ENCODE measurements at regions not wholly inside any gene's neighbourhood (a gene's known extent, or its start where the extent isn't known, plus 50 kb on each side); places are given as distances from the start of the nearest gene placed in this dataset.

DNA sequence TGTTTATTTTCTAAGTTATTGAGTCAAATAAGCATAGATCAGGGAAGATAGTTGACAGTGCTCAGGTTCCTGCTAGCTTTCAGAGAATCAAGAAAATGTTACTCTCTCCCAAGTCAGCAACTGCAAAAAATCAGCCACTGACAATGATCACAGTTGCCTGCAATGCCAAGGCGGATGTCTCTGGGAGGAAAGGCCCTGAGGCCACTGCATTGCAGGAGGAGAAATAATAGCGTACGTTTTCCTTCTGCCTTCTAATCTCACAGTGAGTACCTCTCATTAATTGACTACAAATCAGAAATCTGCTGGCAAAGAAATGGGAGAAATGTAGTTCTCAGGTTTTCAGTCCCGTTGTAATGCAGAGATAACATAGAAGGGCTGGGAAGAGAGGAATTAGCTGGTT is 54.0 kb upstream of the SPON1 start:
- Histone ChIP-seq H3K9me3 (replicated peaks in 1 of 3) (peaks cover 0 to 7% (median 0%) of the 10 kb centered on the region in 3 donors), H3K36me3 (replicated peaks in 1 of 2) (no peaks in the 10 kb centered on the region), H3K4me1 (replicated peaks in 1 of 2) (no peaks in the 10 kb centered on the region), H3K27ac (no peak overlapping the region), H3K27me3 (no peaks in the 10 kb centered on the region), H3K4me3 (no peak overlapping the region)
- no peak for TF ChIP-seq POLR2A (IDR thresholded peaks at IDR 0.05)
- TF ChIP-seq, protein P1, sequence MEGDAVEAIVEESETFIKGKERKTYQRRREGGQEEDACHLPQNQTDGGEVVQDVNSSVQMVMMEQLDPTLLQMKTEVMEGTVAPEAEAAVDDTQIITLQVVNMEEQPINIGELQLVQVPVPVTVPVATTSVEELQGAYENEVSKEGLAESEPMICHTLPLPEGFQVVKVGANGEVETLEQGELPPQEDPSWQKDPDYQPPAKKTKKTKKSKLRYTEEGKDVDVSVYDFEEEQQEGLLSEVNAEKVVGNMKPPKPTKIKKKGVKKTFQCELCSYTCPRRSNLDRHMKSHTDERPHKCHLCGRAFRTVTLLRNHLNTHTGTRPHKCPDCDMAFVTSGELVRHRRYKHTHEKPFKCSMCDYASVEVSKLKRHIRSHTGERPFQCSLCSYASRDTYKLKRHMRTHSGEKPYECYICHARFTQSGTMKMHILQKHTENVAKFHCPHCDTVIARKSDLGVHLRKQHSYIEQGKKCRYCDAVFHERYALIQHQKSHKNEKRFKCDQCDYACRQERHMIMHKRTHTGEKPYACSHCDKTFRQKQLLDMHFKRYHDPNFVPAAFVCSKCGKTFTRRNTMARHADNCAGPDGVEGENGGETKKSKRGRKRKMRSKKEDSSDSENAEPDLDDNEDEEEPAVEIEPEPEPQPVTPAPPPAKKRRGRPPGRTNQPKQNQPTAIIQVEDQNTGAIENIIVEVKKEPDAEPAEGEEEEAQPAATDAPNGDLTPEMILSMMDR (IDR thresholded peaks at IDR 0.05), result no peak
- intact Hi-C loops (cut with DNase I), result no loop called here
- WGBS, 4 donors, result 60 to 67% (median 66%) methylated on average over 4 of the region's 4 CpGs
- DNase-seq, result no peak

Small RNAs in the stretch of these regions (small RNA-seq; reads per million reads assigned to genes)
- gene RNA5SP331, result 0 reads per million in 2 donors
